Endothelial cell (in vitro differentiated cells): ENCODE measurements at regions not wholly inside any gene's neighbourhood (a gene's known extent, or its start where the extent isn't known, plus 50 kb on each side); places are given as distances from the start of the nearest gene placed in this dataset.

ENCODE experiments used
- DNase-seq: peaks from one replicate; pipeline ENCODE4 v3.0.0; 2021; ENCODE audit warnings: low spot score
- H3K27ac Mint-ChIP-seq: one replicate; pipeline ENCODE4 v1.8.0; 2021; ENCODE audit warnings: mixed read lengths, inconsistent platforms; ENCODE audit not compliant: unreplicated experiment
- H3K27me3 Mint-ChIP-seq: one replicate; pipeline ENCODE4 v1.8.0; 2021; ENCODE audit warnings: mild to moderate bottlenecking, moderate library complexity, mixed read lengths, inconsistent platforms; ENCODE audit not compliant: unreplicated experiment
- H3K36me3 Mint-ChIP-seq: one replicate; pipeline ENCODE4 v1.8.0; 2021; ENCODE audit warnings: mild to moderate bottlenecking, low read depth, mixed read lengths, inconsistent platforms; ENCODE audit not compliant: unreplicated experiment
- H3K4me1 Mint-ChIP-seq: one replicate; pipeline ENCODE4 v1.8.0; 2021; ENCODE audit warnings: mild to moderate bottlenecking, mixed read lengths, inconsistent platforms; ENCODE audit not compliant: unreplicated experiment
- H3K4me3 Mint-ChIP-seq: one replicate; pipeline ENCODE4 v1.8.0; 2021; ENCODE audit warnings: mild to moderate bottlenecking, mixed read lengths, inconsistent platforms; ENCODE audit not compliant: unreplicated experiment
- H3K9me3 Mint-ChIP-seq: one replicate; pipeline ENCODE4 v1.8.0; 2021; ENCODE audit warnings: mixed read lengths, inconsistent platforms; ENCODE audit not compliant: unreplicated experiment
- TF ChIP-seq, protein P1 (sequence below): fragments of 200-600 bp; sonication (generic); IDR thresholded peaks from one replicate; pipeline ENCODE4 v1.5.0; 2021; ENCODE audit warnings: antibody characterized with exemption; ENCODE audit not compliant: unreplicated experiment

GRCh38 chr6:12543953-12544352, 172.6 kb upstream of the PHACTR1 start:
- DNase-seq: no peak
- Mint-ChIP-seq H3K27me3 (no peaks in the 10 kb centered on the region), H3K9me3 (no peaks in the 10 kb centered on the region)

GRCh38 chr6:12544821-12545565, 171.6 kb upstream of the PHACTR1 start:
- no peak overlapping the region for H3K4me3 Mint-ChIP-seq
- TF ChIP-seq, protein P1, sequence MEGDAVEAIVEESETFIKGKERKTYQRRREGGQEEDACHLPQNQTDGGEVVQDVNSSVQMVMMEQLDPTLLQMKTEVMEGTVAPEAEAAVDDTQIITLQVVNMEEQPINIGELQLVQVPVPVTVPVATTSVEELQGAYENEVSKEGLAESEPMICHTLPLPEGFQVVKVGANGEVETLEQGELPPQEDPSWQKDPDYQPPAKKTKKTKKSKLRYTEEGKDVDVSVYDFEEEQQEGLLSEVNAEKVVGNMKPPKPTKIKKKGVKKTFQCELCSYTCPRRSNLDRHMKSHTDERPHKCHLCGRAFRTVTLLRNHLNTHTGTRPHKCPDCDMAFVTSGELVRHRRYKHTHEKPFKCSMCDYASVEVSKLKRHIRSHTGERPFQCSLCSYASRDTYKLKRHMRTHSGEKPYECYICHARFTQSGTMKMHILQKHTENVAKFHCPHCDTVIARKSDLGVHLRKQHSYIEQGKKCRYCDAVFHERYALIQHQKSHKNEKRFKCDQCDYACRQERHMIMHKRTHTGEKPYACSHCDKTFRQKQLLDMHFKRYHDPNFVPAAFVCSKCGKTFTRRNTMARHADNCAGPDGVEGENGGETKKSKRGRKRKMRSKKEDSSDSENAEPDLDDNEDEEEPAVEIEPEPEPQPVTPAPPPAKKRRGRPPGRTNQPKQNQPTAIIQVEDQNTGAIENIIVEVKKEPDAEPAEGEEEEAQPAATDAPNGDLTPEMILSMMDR: no peak
- DNase-seq: no peak
- no peaks in the 10 kb centered on the region for H3K4me1 Mint-ChIP-seq
- H3K36me3 Mint-ChIP-seq: no peaks in the 10 kb centered on the region
- no peaks in the 10 kb centered on the region for H3K9me3 Mint-ChIP-seq
- H3K27me3 Mint-ChIP-seq: no peaks in the 10 kb centered on the region
- H3K27ac Mint-ChIP-seq: no peak overlapping the region

More at GRCh38 chr6:12543953-12544352, 172.6 kb upstream of the PHACTR1 start:
- no peak overlapping the region for H3K4me3 Mint-ChIP-seq
- no peak overlapping the region for H3K27ac Mint-ChIP-seq
- H3K36me3 Mint-ChIP-seq: no peaks in the 10 kb centered on the region
- no peaks in the 10 kb centered on the region for H3K4me1 Mint-ChIP-seq
- TF ChIP-seq, protein P1: no peak

DNA sequence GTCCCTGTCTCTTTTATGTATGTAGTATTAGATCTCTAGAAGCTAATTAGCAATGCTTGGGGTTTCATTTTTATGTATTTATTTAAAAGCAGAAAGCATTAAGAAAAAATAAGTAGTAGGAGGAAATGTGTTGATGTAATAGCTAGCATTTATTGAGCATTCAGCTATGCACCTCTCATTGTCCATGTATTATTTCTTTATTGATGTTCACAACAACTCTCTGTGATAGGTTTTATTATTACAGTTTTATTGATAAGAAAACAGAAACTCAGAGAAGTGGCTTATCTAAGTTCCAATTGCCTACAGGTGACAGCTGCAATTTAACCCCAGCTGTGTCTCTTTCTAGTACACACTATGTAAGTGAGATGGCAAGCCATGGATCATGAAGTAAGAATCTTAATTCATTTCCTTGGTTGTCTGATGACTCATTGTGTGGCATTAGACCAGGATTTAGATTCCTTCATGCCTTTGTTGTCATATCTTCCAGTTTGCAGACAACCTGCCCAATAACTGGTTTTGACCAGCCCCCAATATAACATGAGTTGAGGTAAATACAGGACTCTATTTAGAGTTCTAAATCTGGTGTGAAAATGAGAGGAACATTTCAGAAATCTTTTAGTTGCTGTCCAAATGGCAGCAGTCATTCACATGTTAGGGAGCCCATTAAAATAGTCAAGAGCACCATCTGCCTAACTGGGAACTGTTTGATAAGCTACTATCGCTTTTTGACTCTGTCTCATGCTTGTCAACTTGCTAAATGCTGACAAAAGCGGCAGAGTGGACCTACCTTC, 170.8 kb upstream of the PHACTR1 start:
- Mint-ChIP-seq H3K27me3 (no peaks in the 10 kb centered on the region), H3K4me1 (no peaks in the 10 kb centered on the region), H3K9me3 (no peaks in the 10 kb centered on the region), H3K36me3 (no peaks in the 10 kb centered on the region), H3K27ac (no peak overlapping the region), H3K4me3 (no peak overlapping the region)
- TF ChIP-seq, protein P1: no peak
- no peak for DNase-seq

DNA sequence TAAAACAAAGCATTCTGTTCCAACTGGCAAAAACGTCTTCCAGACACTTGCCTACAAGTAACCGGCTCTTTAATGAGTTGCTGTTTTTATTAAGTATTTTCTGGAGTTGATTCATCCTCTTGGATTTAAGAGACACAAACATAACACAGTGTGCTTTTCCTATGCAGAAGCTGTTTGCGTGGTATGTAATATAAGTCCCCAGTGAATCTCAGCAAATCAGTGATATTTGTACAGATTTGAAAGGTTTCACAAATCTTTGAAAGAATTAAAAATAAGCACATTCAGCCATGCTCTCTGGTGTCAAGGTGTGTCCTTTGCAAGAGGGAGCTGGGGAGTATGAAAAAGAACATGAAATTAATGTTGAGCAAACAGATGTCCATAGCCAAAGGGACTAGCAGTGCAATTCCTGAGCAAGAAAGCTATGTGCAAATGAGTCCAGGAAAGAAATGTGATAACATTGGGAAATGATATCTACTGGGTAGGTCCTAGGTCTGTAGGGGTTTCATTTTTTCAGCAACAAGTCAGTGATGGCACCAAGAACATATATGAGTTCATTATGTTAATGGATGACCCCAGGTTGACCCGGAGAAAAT, 170.1 kb upstream of the PHACTR1 start:
- TF ChIP-seq, protein P1: no peak
- H3K36me3 Mint-ChIP-seq: no peaks in the 10 kb centered on the region
- H3K9me3 Mint-ChIP-seq: no peaks in the 10 kb centered on the region
- H3K27ac Mint-ChIP-seq: no peak overlapping the region
- no peak for DNase-seq
- no peaks in the 10 kb centered on the region for H3K27me3 Mint-ChIP-seq
- no peak overlapping the region for H3K4me3 Mint-ChIP-seq
- H3K4me1 Mint-ChIP-seq: no peaks in the 10 kb centered on the region
